GM23338 (cell line): ENCODE measurements at regions not wholly inside any gene's neighbourhood (a gene's known extent, or its start where the extent isn't known, plus 50 kb on each side); places are given as distances from the start of the nearest gene placed in this dataset.
"Not testable (repeated sequence)": the region's sequence is repeated elsewhere in the genome, so short reads cannot be mapped to it uniquely, and the experiment has no call there.

Experiments used
- CREB1 ChIP-seq: fragments of 250-450 bp; sonication (Bioruptor Pico); IDR thresholded peaks from 2 replicates; pipeline ENCODE4 v1.5.0; 2020; ENCODE audit warnings: low read depth, mild to moderate bottlenecking, moderate library complexity
- EZH2 ChIP-seq: fragments of 200-600 bp; sonication (generic); IDR thresholded peaks from one replicate; pipeline ENCODE4 v1.8.0; 2017; ENCODE audit warnings: antibody characterized with exemption, mild to moderate bottlenecking, low read depth; ENCODE audit not compliant: unreplicated experiment
- EZH2phosphoT487 ChIP-seq: fragments of 200-600 bp; sonication (generic); IDR thresholded peaks from one replicate; pipeline ENCODE4 v1.8.1; 2018; ENCODE audit warnings: antibody characterized with exemption; ENCODE audit not compliant: unreplicated experiment
- JUNB ChIP-seq: IDR thresholded peaks from one replicate; pipeline ENCODE4 v1.6.1; 2016; ENCODE audit warnings: antibody characterized with exemption; ENCODE audit not compliant: unreplicated experiment
- POLR2AphosphoS5 ChIP-seq: IDR thresholded peaks from 2 replicates; pipeline ENCODE4 v1.6.1; 2016; ENCODE audit warnings: antibody characterized with exemption, low read depth
- REST ChIP-seq: IDR thresholded peaks from one replicate; pipeline ENCODE4 v1.6.1; 2018; ENCODE audit warnings: antibody characterized with exemption; ENCODE audit not compliant: unreplicated experiment
- STAT1 ChIP-seq: IDR thresholded peaks from one replicate; pipeline ENCODE4 v1.6.1; 2016; ENCODE audit warnings: antibody characterized with exemption; ENCODE audit not compliant: unreplicated experiment
- TF ChIP-seq, protein P1 (sequence below), 2 experiments: fragments of 200-600 bp in 1 of 2; sonication (generic) in 1 of 2; conservative IDR thresholded peaks; 2 replicates each; pipeline versions ENCODE4 v1.5.1 to v1.6.1; 2016 to 2017; ENCODE audit warnings: antibody characterized with exemption in 2 of 2, low read depth in 2 of 2, mild to moderate bottlenecking in 2 of 2, moderate library complexity in 1 of 2

DNA sequence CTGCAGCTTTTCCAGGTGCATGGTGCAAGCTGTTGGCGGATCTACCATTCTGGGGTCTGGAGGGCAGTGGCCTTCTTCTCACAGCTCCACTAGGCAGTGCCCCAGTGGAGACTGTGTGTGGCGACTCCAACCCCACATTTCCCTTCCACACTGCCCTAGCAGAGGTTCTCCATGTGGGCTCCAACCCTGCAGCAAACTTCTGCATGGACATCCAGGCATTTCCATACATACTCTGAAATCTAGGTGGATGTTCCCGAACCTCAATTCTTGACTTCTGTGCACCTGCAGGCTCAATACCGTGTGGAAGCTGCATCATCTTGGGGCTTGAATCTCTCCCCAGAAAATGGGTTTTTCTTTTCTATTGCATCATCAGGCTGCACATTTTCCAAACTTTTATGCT is 160.2 kb upstream of the DYRK2 start:
- TF ChIP-seq, protein P1, sequence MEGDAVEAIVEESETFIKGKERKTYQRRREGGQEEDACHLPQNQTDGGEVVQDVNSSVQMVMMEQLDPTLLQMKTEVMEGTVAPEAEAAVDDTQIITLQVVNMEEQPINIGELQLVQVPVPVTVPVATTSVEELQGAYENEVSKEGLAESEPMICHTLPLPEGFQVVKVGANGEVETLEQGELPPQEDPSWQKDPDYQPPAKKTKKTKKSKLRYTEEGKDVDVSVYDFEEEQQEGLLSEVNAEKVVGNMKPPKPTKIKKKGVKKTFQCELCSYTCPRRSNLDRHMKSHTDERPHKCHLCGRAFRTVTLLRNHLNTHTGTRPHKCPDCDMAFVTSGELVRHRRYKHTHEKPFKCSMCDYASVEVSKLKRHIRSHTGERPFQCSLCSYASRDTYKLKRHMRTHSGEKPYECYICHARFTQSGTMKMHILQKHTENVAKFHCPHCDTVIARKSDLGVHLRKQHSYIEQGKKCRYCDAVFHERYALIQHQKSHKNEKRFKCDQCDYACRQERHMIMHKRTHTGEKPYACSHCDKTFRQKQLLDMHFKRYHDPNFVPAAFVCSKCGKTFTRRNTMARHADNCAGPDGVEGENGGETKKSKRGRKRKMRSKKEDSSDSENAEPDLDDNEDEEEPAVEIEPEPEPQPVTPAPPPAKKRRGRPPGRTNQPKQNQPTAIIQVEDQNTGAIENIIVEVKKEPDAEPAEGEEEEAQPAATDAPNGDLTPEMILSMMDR (conservative IDR thresholded peaks at IDR 0.05; ENCODE audit: low read depth in 2 of 2), result not testable (repeated sequence)
- not testable (repeated sequence) for TF ChIP-seq REST; EZH2phosphoT487; POLR2AphosphoS5; EZH2; CREB1 (CRISPR knock-in tag); STAT1; JUNB
